GM12874 (cell line): ENCODE measurements at regions not wholly inside any gene's neighbourhood (a gene's known extent, or its start where the extent isn't known, plus 50 kb on each side); places are given as distances from the start of the nearest gene placed in this dataset.

ENCODE experiments used
- CTCF ChIP-seq: IDR thresholded peaks from 2 replicates; pipeline ENCODE4 v1.5.1; 2011; ENCODE audit warnings: low read depth, mild to moderate bottlenecking, control low read depth, low read length, moderate library complexity; ENCODE audit not compliant: insufficient read depth

- TF ChIP-seq CTCF: no peak
Measured at GRCh38 chr7:136441835-136442234, 426.6 kb upstream of the CHRM2 start.

GRCh38 chr7:136424058-136424457, 444.4 kb upstream of the CHRM2 start:
- TF ChIP-seq CTCF: no peak

- no peak for TF ChIP-seq CTCF
Measured at GRCh38 chr7:136412952-136413351, 435.8 kb upstream of the MTPN start.

- TF ChIP-seq CTCF: peak; percentile 81
Measured at GRCh38 chr7:136405931-136406777, 429.0 kb upstream of the MTPN start.

GRCh38 chr7:136403591-136403990, 426.4 kb upstream of the MTPN start:
- no peak for TF ChIP-seq CTCF

- TF ChIP-seq CTCF: no peak
Measured at GRCh38 chr7:136400877-136401276, 423.7 kb upstream of the MTPN start.

- TF ChIP-seq CTCF: no peak
Measured at GRCh38 chr7:136399385-136399784, 422.2 kb upstream of the MTPN start.
